Inflammatory macrophage (primary cell): ENCODE measurements at regions not wholly inside any gene's neighbourhood (a gene's known extent, or its start where the extent isn't known, plus 50 kb on each side); places are given as distances from the start of the nearest gene placed in this dataset.

Source experiments
- DNase-seq, 2 donors: peaks; one replicate each; pipeline ENCODE4 v3.0.0-alpha.2; 2020 to 2022

DNA sequence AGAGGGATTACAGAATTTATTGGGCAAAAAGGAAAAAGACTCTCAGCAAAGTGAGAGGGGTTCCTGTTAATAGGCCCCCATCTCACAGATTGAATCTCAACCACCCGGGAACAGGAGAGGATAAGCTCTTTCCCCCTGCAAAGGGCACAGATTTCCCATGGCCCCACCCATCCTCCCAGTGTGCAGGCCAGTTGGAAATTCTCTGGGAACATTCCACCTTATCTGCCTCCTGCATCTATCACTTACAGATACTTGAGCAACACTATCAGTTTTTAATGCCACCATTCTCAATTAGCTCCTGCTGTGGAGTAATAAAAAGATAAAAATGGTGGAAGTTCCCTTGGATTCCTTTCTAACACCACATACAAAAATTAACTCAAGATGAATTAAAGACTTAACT, 350.0 kb upstream of the BCHE start:
- no peak for DNase-seq

DNA sequence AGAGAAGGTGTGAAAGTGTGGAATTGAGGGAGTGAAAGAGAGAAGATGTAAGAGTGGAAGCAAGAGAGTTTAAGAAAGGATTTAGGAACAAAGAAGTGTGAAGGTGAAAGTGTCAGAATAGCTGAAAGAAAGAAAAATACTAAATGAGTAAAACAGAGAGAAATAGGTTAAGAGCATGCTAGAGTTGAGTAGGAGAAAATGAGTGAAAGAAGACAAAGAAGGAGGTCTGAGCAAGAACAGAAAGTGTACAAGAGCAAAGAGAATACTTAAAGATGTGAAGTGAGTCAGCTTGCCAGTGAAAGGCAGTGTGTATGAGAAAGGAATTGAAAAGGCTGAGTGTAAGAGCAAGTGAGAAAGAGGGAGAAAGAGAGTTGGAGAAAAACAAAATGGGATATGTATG, 348.8 kb upstream of the BCHE start:
- no peak for DNase-seq

DNA sequence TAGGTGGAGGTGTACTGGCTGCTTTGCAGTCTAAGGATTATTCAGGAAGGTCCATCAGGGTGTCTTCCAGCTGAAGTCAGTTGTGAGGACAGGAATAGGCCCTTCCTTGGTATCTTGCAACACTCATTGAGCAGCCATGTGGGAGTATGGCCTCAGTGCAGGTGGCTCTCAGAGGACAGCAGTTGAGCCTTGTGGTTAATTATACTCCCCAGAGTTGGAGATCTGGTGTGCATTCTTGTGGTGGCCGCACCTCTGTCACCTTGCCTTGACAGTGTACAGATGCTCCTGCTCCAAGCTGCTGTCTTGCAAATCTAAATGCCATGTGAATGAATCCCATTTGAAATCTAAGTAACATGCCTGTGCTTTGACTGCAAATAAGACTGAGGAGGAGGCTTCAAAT, 339.9 kb upstream of the BCHE start:
- DNase-seq = no peak

DNA sequence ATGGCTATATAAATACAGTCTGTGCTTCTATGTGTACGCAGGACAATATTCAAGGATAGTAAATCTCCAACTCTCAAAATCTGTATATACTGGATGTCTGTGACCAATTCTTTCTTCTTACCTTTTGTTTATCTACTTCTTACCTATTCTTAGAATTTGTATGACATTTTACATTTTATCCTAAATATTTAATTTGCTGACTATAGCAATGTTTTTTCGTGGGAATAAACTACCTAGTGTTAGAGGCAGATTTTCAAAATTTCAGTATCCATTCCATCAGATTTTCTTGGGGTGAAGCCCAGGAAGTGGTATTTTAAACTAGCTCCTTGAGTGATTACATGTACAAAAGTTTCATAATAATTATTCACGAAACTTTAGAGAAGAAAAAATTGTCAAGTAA, 334.5 kb upstream of the BCHE start:
- no peak for DNase-seq

DNA sequence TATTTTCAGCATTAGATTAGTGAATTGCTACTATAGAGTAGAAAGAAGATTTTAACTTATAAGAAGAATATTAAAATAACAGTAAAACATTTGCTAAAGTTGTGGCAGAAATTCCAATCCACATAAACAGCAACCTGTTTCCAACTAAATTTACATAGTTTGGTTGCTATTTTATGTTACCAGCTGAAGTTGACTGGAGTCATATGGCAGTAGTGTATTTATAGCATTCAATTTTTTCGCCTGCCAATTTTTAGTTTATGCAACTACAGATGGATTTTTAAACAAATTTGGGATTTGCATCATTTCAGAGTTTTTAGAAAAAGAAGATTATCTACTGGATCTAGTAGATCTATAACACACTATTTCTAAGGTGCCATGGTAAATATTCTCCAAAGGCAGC, 332.5 kb upstream of the BCHE start:
- no peak for DNase-seq

DNA sequence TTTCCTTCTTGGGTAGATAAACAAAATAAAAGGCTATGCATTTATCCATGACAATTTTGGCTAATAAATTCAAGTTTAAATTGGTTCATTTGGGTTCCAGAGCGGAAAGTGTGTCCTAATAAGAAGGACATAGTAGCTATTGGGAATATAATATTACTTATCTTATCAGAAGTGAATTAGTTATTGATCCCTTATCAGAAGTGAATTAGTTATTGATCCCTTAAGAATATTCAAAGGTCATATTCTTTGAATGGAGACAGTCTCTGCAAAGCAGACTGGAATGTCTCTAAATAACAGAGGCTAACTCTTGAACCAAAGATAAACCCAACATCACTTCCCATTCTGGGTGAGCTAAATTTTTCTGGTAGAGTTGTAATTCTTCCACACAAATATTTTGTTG, 290.7 kb upstream of the BCHE start:
- no peak for DNase-seq

DNA sequence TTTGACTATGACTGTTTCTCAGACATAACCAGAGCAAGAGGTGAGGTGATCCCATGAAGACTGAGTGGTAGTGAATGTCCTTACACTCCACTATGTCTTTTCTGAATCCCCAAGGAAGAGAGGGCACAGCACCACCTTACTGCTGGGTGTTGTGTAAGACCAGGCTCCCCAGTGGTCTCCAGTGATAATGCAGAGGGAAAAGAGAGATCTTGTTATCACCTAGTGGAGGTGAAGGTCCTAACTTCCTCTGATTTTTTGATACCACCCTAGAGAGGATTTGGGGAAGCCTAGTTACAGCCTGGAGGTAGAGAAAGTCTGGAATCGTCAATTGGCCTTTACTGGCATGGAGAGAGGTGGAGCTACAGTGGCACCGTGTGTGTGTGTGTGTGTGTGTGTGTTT, 288.0 kb upstream of the BCHE start:
- no peak for DNase-seq

DNA sequence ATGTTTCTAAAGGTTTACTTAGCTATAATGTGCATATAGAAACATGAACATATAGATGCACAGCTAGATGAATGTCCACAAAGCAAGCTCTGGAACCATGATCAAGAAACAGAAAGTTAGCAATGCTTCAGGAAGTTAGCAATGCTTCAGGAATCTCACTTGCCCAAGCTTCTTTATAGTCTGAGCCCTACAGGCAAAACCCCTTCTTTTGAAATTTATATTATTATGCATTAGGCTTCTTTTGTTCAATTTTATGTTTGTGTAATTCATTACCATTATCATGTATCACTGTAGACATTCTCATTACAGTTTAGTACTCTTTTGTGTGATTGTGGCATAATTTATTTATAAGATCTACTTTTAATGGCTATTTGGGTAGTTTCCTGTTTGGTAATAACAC, 286.4 kb upstream of the BCHE start:
- DNase-seq = no peak

DNA sequence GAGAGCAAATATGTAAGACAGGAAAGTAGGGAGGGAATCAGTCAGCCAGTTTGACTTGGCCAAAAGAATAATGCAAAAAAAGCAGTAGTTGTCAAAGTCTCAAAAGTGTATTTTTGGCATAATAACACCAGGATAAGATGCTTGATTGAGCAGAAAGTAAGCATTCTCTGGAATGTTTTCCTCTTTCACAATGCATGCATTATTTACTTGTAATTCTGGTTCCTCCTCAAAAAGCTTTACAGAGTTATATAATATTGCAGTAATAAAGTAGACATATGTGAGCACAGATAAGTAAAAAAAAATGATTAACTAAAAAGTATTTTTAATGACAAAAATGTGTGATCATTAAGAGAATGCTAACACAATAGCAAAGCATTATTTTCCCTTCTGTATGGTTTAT, 285.9 kb upstream of the BCHE start:
- no peak for DNase-seq

DNA sequence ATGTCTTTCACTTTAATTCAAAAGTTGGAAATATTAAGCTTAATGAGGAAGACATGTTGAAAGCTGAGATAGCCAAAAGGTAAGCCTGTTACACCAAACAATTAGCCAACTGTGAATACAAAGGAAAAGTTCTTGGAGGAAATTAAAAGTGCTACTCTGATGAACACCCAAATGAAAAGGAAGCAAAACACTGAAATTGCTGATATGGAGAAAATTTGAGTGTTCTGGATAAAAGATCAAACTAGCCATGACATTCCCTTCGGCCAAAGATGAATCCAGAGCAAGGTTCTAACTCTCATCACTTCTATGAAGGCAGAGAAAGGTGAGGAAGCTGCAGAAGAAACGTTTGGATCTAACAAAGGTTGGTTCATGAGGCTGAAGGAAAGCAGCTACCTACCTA, 280.8 kb upstream of the BCHE start:
- no peak for DNase-seq

DNA sequence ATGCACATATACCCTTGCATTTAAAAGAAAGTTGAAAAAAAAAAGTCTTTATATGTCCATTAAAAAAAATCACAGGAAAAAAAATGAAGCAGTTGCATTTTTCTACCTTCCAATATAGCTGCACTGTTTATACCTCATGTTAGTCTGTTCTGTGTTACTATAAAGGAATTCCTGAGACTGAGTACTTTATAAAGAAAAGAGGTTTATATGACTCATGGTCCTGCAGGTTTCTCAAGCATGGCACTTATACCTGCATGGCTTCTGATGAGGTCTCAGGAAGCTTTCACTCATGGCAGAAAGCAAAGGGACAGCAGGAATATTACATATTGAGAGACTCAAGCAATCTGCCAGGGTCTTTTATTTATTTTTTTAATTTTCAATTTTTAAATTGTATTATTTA, 277.2 kb upstream of the BCHE start:
- DNase-seq = no peak

DNA sequence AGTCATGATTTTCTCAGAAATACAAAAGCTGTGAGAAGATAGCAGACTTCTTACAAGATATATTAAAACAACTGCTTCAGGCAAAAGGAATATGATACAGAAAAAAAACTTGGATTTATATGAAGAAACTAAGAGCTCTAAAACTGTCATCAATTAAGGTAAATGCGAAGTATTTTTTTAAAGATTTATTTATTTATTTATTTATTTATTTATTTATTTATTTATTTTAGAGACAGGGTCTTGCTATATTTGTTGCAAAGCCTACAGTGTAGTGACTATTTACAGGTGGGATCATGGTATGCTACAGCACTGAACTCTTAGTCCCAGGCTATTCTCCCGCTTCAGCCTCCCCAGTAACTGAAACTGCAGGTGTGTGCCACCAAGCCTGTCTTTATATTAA, 274.3 kb upstream of the BCHE start:
- no peak for DNase-seq

DNA sequence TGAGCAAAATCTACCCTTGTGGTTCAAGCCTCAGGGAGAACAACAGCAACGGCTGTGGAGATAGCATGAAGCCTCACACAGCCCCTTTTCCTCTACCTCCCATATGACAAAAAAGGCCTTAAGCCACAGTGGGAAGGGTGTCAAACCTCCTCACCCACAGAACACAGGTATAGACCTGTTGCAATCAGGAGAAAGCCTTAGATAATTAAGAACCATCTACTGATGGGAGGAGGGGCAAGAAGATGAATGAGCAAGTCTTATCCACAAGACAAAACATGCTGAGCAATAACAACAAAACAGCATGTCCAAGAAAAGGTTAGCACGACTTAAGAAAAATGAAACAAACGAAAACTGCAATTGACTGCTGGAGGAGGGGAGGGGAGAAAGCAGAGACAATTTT, 272.9 kb upstream of the BCHE start:
- no peak for DNase-seq

DNA sequence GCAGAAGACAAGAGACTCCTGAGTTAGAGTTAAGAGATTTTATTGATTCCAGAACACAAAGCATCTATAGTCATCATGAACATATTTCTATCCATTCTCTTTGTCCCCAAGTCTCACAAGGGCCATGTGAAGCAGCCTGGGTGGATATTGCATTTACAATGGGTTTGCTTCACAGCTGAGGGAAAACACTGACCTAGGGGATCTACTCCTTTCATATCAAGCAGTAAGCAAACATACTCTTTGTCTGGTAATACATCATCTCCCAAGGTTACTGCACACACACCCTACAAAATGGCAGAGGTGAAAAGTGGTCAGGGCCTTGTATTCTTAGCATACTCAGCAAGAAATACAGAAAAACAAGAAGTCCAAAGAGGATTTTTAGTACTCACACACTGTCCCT, 267.7 kb upstream of the BCHE start:
- no peak for DNase-seq

DNA sequence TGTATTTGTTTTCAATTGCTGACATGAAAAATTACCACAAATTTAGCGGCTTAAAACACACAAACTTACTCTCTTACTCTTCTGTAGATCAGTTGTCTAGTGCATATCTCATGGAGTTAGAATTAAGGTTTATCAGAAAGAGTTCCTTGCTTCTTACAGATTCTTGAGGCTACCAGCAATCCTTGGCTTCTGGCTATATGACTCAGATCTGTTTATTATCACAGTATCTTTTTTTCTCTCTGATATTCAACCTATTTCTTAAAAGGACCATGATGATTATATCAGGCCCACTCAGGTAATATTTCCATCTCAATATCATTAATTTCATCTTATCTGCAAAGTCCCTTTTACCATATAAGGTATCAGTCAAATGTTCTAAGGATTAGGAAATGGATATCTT, 263.5 kb upstream of the BCHE start:
- no peak for DNase-seq

DNA sequence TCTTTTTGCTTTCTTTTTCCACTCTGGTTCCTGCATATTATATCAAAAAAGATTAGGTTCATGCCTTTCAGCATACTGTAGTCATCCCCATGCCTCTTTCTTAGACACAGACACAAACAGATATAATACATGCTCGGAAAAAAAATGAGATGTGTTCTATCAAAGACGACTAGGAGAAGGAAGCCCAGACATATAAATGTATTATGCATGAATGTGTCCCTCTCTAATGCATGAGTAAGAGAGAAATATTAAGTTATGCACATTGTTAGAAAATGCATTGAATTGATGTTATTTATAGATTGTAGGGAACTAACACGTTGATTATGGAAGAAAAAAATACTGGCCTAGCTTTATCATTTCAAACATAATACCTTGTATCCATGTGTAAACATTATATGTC, 252.4 kb upstream of the BCHE start:
- no peak for DNase-seq

DNA sequence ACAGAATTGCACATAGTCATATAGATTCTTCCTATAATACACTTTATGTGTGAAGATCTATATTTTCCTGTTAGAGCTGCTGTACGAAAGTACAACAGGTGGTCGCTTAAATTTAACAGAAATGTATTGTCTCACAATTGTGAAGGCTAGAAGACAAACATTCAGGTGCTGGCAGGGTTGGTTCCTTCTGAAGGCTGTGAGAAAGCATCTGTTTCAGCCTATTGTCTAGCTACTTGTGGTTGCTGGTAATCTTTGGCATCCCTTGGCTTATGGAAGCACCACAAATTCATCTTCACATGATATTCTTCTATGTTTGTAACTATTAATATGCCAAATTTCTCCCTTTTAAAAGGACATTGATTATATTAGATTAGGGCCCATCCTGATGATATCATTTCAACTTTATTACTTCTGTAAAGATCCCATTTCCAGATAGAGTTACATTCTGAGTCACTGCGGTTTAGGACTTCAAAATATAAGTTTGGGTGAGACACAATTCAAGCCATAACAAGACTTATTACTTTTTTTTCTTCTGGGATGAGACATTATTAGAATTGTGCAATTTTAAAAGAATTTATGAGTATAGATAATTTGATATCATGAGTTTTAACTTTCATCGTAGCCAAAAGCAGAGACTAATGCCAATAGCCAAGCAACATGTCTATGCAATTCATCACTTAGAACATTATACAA, 248.1 kb upstream of the BCHE start:
- DNase-seq = no peak

DNA sequence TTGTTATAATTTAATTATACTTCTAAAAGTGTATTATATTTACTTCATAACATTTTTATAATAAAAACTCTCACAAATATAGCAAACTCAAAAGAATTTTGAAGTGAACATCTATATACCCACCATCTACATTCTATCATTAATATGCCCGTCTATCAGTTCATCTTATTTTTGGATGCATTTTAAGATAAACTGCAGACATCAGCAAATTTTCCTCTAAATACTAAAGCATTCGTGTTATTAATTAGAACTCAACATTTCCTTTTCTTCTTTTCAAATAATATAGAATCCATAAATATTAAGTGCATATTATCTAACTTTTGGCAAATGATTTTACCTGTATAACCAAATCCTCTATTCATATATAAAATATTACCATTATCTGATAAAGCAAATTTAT, 242.9 kb upstream of the BCHE start:
- no peak for DNase-seq

DNA sequence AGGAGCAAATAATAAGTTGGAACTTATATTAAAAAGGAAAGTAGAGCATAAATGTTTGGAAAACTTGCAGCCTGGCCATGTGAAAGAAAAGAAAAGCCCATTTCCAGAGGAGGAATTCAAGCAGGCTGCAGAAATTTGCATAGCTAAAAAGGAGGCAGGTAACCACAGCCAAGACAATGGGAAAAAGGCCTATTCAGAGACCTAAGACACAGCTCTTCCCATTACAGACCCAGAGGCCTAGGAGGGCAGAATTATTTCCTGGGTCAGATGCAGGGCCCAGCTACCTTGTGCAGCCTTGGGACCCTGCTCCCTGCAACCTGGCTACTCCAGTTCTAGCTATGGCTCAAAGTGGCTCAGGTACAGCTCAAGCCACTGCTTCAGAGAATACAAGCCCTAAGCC, 234.6 kb upstream of the BCHE start:
- no peak for DNase-seq

DNA sequence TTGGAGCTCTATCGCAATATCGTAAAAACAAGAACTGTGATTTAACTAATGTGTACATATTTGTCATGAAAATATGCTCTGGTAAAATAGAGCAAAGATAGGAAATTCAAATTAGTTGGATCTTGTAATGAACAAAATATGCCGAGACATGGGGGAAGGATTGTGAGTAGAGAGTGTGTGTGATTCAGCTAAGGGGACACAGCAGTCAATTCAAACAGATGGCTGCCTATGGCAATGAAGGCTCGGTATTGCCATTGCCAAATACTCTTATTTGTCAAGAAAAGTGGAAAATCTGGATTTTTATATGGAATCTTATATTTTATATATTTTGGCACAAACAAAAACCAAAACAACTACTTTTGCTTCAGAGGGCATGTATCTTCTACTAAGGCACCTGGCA, 227.3 kb upstream of the BCHE start:
- DNase-seq = no peak

DNA sequence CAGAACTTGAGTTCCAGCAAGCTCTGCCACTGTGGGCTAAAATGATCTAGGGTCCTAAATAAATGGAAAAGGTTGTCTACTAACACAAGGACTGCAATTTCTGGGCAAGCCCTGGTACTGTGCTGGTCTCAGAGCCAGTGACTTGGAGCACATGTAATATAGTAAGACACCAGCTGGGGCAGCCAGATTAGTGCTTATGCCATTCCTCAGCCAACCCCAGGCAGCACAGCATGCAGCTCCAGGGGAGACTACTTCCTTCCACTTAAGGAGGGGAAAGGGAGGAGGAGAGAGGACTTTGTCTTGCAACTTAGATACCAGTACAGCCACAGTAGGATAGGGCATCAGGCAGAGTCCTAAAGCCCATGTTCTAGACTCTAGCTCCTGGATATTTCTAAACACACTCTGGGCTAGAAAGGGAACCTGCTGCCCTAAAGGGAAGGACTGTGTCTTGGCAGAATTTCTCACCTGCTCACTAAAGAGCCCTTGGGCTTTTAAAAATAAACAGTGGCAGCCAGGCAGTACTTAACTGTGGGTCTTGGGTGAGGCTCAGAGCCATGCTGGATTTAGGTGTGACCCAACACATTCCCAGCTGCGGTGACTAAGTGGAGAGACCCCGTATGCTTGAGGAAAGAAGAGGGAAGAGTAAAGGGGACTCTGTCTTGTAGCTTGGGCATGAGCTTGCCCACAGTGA, 223.7 kb upstream of the BCHE start:
- no peak for DNase-seq

DNA sequence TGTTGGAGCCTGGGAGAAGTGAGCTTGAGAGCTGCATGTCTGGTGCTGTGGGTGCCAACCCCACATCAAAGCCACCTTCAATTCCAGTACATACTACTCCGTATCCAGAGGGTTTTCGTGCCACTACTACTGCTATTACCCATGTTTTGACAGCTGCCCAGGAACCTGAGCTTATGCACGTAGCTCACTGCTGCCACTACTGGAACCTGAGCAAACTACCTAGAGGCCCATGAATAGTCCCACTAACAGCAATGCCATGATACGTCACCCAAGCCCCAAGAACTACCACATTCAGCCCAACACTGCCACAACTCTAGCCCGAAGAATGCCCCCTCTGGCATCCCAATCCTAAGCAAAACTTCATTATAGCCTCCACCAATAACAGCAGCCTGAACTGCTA, 215.2 kb upstream of the BCHE start:
- DNase-seq = no peak

DNA sequence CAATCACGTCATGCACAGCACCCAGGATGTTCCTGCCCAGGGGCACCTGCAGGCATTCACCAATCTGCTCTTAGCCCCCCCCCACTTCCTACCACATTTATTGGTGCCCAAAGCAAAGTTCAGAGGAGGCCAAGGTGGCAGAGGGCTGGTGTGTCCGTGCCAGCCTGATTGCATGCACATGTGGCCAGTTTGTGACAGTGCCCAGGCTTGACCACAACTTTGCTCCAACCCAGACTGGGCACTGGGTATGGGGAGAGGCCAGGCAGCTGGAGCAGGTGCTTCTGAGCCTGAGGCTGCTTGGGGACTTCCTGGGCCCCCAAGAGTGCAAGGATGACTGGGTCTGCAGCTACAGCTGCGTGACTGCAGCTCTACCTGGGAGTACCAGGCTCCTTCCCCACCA, 192.3 kb upstream of the BCHE start:
- DNase-seq = no peak

DNA sequence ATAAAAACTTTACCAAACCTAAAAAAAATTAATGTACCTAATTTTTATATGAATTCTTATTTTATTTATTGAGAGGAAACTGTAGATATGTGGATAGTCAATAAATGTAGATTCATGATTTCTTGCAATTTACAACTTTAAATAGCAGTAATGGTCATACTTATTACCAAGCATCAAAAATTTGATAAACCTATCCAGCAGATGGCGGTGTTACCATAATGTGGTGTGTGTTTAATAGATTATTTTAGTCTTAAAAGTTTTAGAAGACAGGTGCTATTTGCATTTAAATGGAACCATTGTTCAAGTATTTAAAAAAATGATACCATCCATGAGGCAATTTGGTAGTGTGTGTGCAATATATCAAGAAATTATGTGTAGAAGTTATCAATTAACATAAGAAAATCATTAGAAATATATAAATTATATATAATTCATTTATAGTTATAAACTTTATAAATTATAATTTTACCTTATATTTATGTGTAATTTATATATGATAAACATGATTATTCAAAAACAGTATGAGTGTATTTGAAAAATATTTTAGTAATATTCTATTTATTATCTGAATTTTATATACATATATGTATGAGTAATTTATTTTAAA, 176.0 kb upstream of the BCHE start:
- DNase-seq = peak; percentile 13 to 26

DNA sequence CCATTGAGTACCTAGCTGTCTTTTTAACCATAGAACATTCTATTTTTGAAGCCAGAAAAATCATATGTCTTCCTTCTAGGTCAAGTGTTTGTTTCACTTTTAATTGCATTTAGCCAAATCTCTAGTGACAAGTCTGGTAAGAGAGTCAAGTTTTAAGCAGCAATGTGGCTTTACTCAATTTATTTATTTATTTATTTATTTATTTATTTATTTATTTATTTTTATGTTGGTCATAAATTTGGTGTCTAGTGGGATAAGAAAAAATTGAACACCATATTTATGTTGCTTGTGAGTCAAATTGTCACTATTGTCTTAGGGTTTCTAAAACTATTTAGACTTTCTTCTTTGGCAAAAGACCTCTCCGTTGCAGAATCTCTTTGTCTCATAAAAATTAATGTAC, 174.5 kb upstream of the BCHE start:
- DNase-seq = no peak
